Hepatocyte (in vitro differentiated cells): ENCODE measurements at regions not wholly inside any gene's neighbourhood (a gene's known extent, or its start where the extent isn't known, plus 50 kb on each side); places are given as distances from the start of the nearest gene placed in this dataset.

Source experiments
- DNase-seq: peaks from one replicate; pipeline ENCODE4 v3.0.0-alpha.2; 2016; ENCODE audit warnings: low spot score
- H2AFZ ChIP-seq: fragments of 200-600 bp; sonication (generic); 2 replicates; pipeline ENCODE4 v1.6.0; 2016; ENCODE audit warnings: antibody characterized with exemption, mild to moderate bottlenecking
- H3K27ac ChIP-seq: fragments of 200-600 bp; sonication (generic); 2 replicates; pipeline ENCODE4 v1.5.1; 2016; ENCODE audit warnings: mild to moderate bottlenecking
- H3K27me3 ChIP-seq: fragments of 200-600 bp; sonication (generic); 2 replicates; pipeline ENCODE4 v1.6.1; 2016
- H3K36me3 ChIP-seq: fragments of 200-600 bp; sonication (generic); replicated peaks from 2 replicates; pipeline ENCODE4 v1.5.1; 2016; ENCODE audit warnings: low read depth; ENCODE audit not compliant: insufficient read depth
- H3K4me1 ChIP-seq: fragments of 200-600 bp; sonication (generic); 2 replicates; pipeline ENCODE4 v1.5.1; 2016; ENCODE audit warnings: mild to moderate bottlenecking, moderate library complexity; ENCODE audit not compliant: insufficient read depth
- H3K4me2 ChIP-seq: fragments of 200-600 bp; sonication (generic); 2 replicates; pipeline ENCODE4 v1.6.0; 2016
- H3K4me3 ChIP-seq: fragments of 200-600 bp; sonication (generic); 2 replicates; pipeline ENCODE4 v1.5.1; 2016; ENCODE audit warnings: mild to moderate bottlenecking
- H3K79me2 ChIP-seq: fragments of 200-600 bp; sonication (generic); 2 replicates; pipeline ENCODE4 v1.6.0; 2017; ENCODE audit warnings: mild to moderate bottlenecking
- H3K9me2 ChIP-seq: fragments of 200-600 bp; sonication (generic); replicated peaks from 2 replicates; pipeline ENCODE4 v1.6.0; 2017; ENCODE audit warnings: mild to moderate bottlenecking; ENCODE audit not compliant: insufficient read depth
- H3K9me3 ChIP-seq: fragments of 200-600 bp; sonication (generic); 2 replicates; pipeline ENCODE4 v1.5.1; 2016; ENCODE audit warnings: low read depth, mild to moderate bottlenecking
- H4K20me1 ChIP-seq: fragments of 200-600 bp; sonication (generic); 2 replicates; pipeline ENCODE4 v1.6.0; 2016; ENCODE audit warnings: mild to moderate bottlenecking; ENCODE audit not compliant: insufficient read depth, poor library complexity, severe bottlenecking
- EZH2 ChIP-seq: fragments of 200-600 bp; sonication (generic); IDR thresholded peaks from 2 replicates; pipeline ENCODE4 v1.6.1; 2016; ENCODE audit warnings: antibody characterized with exemption, mild to moderate bottlenecking, borderline replicate concordance
- EZH2phosphoT487 ChIP-seq: fragments of 200-600 bp; sonication (generic); IDR thresholded peaks from one replicate; pipeline ENCODE4 v1.6.1; 2018; ENCODE audit warnings: antibody characterized with exemption, mild to moderate bottlenecking, low read depth, moderate library complexity; ENCODE audit not compliant: unreplicated experiment, severe bottlenecking
- WGBS: methylation state at CpG from one replicate; pipeline ENCODE4 v1.1.6; 2016; ENCODE audit warnings: low lambda C conversion rate; ENCODE audit errors: missing lambda C conversion rate; 5-methylcytosine and 5-hydroxymethylcytosine counted together
- TF ChIP-seq, protein P1 (sequence below): fragments of 200-600 bp; sonication (generic); IDR thresholded peaks from 2 replicates; pipeline ENCODE4 v1.5.1; 2016; ENCODE audit warnings: antibody characterized with exemption, mild to moderate bottlenecking; ENCODE audit not compliant: poor library complexity

DNA sequence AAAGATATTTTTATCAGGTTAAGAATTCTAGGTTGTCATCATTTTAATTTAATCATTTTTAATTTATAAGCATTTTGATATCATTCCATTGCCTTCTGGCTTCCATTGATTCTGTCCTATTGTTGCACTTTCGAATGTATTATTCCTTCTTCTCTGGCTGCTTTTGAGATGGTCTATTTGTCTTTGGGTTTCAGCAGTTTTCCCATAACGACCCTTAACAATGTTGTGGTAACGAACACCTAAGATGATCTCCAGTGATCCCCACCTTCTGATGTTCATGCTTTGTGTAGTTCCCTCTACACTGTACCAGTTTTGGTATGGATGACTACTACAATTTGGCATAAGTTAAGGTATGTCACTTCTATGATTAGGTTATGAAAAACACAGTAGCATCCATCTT lies 59.9 kb downstream of the MINAR1 start:
- no peaks in the 10 kb centered on the region for H3K27me3 ChIP-seq
- no peaks in the 10 kb centered on the region for H3K9me3 ChIP-seq
- no peak overlapping the region for H3K27ac ChIP-seq
- H3K9me2 ChIP-seq, result no peaks in the 10 kb centered on the region
- H2AFZ ChIP-seq, result no peak overlapping the region
- no peaks in the 10 kb centered on the region for H4K20me1 ChIP-seq
- no peak overlapping the region for H3K4me2 ChIP-seq
- no peaks in the 10 kb centered on the region for H3K79me2 ChIP-seq
- H3K4me1 ChIP-seq, result no peaks in the 10 kb centered on the region
- H3K36me3 ChIP-seq, result no peaks in the 10 kb centered on the region
- DNase-seq, result no peak
- H3K4me3 ChIP-seq, result no peak overlapping the region
- TF ChIP-seq, protein P1, sequence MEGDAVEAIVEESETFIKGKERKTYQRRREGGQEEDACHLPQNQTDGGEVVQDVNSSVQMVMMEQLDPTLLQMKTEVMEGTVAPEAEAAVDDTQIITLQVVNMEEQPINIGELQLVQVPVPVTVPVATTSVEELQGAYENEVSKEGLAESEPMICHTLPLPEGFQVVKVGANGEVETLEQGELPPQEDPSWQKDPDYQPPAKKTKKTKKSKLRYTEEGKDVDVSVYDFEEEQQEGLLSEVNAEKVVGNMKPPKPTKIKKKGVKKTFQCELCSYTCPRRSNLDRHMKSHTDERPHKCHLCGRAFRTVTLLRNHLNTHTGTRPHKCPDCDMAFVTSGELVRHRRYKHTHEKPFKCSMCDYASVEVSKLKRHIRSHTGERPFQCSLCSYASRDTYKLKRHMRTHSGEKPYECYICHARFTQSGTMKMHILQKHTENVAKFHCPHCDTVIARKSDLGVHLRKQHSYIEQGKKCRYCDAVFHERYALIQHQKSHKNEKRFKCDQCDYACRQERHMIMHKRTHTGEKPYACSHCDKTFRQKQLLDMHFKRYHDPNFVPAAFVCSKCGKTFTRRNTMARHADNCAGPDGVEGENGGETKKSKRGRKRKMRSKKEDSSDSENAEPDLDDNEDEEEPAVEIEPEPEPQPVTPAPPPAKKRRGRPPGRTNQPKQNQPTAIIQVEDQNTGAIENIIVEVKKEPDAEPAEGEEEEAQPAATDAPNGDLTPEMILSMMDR, result no peak
- TF ChIP-seq EZH2phosphoT487 (no peak), EZH2 (no peak)
- 91% methylated on average over 3 of the region's 3 CpGs for WGBS

DNA sequence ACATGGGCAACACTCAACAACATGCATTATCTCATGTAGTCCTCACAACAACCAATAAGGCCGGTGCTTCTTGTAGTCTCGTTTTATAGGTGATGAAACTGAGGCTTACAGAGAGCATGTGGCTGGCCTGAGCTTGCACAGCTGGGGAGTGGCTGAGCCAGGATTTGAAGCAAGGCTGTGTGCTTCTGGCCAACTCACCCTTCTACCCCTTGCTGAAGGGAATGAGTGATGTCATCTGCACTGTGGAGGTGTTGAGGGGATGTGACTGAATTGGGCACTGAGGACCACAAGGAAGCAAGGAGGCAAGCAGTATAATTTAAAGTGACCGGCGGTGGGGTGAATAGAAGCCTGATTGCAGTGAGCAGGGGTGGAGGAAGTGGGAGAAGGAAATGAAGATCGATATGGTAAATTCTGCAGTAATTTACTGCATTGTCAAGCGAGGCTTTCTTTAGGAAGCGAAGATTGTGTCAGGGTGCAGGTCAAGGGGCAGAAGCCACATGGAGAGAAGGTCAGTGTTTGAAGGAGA lies 62.3 kb downstream of the MINAR1 start:
- TF ChIP-seq, protein P1, result no peak
- TF ChIP-seq EZH2 (no peak), EZH2phosphoT487 (no peak)
- Histone ChIP-seq H3K4me1 (no peaks in the 10 kb centered on the region), H2AFZ (no peak overlapping the region), H3K4me2 (no peak overlapping the region), H3K79me2 (no peaks in the 10 kb centered on the region), H3K27me3 (no peaks in the 10 kb centered on the region), H3K4me3 (no peak overlapping the region), H3K9me2 (no peaks in the 10 kb centered on the region), H3K36me3 (no peaks in the 10 kb centered on the region), H4K20me1 (no peaks in the 10 kb centered on the region), H3K27ac (no peak overlapping the region), H3K9me3 (no peaks in the 10 kb centered on the region)
- WGBS, result 84% methylated on average over 7 of the region's 7 CpGs
- no peak for DNase-seq

DNA sequence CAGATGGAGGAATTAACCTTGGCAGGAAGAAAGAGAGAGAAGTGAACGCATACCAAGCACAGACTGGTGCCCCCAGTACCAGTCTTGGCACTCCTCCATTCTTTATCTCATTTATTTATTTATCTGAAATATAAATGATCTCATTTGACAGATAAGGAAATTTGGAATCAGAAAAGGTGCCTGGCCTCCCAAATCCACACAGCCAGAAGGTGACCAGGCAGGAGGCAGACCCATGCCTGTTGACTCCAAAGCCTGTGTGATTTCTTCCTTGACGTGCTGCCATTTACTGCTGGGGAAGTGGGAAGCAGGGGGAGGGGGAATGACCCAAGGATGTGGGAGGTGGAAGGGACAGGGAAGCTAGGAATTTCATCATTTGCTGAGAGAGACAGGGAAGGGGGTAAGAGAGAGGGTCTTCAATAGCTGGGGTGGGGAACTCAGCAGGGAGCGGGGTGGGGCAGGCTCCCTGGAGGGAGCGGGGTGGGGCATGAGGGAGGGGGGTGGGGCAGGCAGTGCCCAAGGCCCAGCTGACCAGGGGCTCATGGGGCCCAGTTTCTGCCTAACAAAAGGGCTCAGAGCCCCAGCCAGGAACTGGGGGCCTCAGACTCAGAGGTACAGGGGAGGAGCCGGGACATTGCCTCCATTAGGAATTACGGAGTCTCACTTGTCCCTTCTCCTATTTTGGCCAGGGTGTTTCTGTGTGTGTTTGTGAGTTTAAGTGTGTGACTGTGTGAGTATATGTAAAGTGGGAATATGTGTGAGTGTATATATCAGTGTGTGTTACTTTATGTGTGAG lies 63.0 kb downstream of the MINAR1 start:
- WGBS, result 73% methylated on average over 4 of the region's 6 CpGs

More for the DNA sequence above, 63.0 kb downstream of the MINAR1 start:
- no peaks in the 10 kb centered on the region for H3K9me2 ChIP-seq
- TF ChIP-seq, protein P1, result no peak
- TF ChIP-seq EZH2 (no peak), EZH2phosphoT487 (no peak)
- H3K4me2 ChIP-seq, result no peak overlapping the region
- H3K9me3 ChIP-seq, result no peaks in the 10 kb centered on the region
- no peaks in the 10 kb centered on the region for H4K20me1 ChIP-seq
- no peak overlapping the region for H3K4me3 ChIP-seq
- no peaks in the 10 kb centered on the region for H3K79me2 ChIP-seq
- no peak overlapping the region for H2AFZ ChIP-seq
- H3K4me1 ChIP-seq, result no peaks in the 10 kb centered on the region
- no peak for DNase-seq
- H3K27ac ChIP-seq, result no peak overlapping the region
- no peaks in the 10 kb centered on the region for H3K36me3 ChIP-seq
- no peaks in the 10 kb centered on the region for H3K27me3 ChIP-seq
